GM19397 (cell line): ENCODE measurements at regions not wholly inside any gene's neighbourhood (a gene's known extent, or its start where the extent isn't known, plus 50 kb on each side); places are given as distances from the start of the nearest gene placed in this dataset.
"Not testable (repeated sequence)": the region's sequence is repeated elsewhere in the genome, so short reads cannot be mapped to it uniquely, and the experiment has no call there.

Experiments
- ATAC-seq: cut with Tn5 transposase; IDR thresholded peaks from one replicate; pipeline ENCODE4 v1.9.1; 2021; ENCODE audit warnings: mild to moderate bottlenecking, moderate library complexity; ENCODE audit not compliant: unreplicated experiment

GRCh38 chr6:81145506-81145905, 607.0 kb downstream of the TENT5A start:
- no peak for ATAC-seq

GRCh38 chr6:81144346-81144745, 608.1 kb downstream of the TENT5A start:
- ATAC-seq = no peak

DNA sequence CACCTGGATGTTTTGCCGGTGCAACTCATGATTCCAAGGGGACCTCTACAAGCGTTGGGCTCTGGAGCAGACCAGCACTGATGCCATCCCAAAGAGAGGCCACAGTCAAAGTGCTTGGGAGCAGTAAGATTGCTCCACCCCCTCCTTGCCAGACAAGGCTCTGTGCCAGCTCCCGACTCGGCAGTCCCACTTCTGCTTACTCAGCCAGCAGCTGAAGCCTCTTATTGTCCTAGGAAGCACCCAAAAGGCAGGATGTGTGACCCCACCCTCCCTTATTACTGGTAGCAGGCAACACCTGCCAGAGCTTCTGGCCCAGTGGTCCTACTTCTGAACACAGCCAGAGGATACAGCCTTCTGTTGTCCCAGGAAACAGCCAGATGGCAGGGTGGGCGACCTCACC, 614.2 kb downstream of the TENT5A start:
- no peak for ATAC-seq

DNA sequence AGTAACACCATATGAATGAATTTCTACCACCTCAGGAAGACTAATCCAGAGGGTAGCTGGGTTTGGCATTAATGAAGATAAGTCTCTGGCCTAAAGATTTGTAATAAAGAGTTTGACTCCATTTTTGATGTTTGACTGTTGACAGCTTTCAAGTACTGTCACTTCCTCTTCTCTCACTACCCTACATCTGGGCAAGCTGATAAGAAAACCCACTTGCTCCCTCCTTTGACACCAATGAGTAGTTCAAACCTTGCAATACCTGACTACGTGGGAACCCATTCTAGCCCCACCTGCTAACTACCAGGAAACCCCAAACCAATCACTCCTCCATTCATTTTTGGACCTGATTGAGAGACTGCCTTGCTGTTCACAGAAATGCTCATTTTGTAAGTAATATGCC, 621.5 kb downstream of the TENT5A start:
- ATAC-seq = no peak

- ATAC-seq = no peak
Measured at GRCh38 chr6:81130061-81130460, 622.4 kb downstream of the TENT5A start.

DNA sequence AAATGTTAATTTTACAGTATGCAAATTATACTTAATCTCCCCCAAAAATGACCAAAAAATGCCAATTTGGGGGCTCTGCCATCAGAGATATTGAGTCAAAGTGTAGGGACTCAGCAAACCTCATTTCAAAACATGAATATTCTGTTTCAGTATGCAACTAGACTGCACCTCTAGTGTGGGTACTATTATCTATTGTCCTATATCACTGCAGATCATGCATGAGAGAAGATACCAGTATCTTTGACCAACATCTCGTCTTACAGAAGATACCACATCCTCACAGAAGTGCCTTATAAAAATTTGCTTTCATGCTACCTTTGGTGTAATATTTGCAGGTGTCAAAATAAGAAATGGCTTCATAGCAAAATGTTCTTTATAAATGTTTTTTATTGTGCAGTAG, 623.8 kb downstream of the TENT5A start:
- ATAC-seq = no peak

GRCh38 chr6:81126150-81126549, 626.3 kb downstream of the TENT5A start:
- ATAC-seq = no peak

GRCh38 chr6:81120280-81120679, 632.2 kb downstream of the TENT5A start:
- no peak for ATAC-seq

DNA sequence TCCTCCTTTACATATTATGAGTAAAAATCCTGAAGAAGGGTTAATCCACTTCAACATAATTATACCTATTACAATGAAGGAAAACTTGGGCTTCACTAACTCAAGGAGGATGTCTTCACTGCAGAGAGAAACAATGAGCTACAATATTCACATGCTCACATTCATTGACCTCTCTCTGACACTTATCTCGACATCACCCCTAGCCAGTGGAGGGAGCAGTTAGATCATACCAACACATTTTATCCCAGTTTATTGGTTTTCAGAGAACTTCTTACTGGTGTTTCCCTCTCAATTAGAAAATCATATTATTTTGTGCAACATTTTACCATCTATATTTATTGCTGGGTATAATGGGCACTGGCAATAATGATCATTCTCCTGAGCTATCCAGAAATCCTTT, 646.5 kb downstream of the TENT5A start:
- no peak for ATAC-seq

DNA sequence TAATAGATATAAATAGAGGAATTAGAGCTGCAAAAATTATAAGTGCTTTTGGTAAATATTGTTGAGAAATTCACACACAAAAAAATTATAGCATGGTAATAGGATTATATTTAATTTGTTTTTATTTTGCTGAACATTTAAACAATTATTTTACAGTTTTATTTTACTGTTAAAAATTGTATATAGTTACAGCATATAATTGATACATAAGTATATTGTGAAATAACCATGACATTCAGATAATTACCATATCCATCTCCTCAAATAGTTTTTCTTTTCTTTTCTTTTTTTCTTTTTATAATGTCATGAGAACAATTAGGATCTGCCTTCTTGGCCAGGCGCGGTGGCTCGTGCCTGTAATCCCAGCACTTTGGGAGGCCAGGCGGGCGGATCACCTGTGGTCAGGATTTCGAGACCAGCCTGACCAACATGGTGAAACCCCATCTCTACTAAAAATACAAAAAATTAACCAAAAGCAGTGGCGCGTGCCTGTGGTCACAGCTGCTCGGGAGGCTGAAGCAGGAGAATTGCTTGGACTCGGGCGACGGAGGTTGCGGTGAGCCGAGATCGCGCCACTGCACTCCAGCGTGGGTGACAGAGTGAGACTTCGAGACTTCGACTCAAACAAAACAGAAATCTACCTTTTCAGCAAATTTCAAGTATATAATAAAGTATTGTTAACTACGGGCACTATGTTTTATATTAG, 654.2 kb downstream of the TENT5A start:
- ATAC-seq = no peak

DNA sequence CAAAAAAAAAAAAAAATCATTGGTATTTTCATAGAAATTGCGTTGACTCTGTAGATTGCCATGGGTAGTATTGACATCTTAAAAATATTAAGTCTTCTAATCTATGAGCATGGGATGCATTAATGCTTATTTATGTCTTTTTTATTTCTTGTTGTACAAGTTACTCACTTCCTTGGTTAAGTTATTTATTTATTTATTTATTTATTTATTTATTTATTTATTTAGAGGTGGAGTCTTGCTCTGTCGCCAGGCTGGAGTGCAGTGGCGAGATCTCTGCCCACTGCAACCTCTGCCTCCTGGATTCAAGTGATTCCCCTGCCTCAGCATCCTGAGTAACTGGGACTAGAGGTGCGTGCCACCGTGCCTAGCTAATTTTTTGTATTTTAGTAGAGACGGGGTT, 656.0 kb downstream of the TENT5A start:
- not testable (repeated sequence) for ATAC-seq

GRCh38 chr6:81093051-81093450, 659.4 kb downstream of the TENT5A start:
- ATAC-seq = no peak

DNA sequence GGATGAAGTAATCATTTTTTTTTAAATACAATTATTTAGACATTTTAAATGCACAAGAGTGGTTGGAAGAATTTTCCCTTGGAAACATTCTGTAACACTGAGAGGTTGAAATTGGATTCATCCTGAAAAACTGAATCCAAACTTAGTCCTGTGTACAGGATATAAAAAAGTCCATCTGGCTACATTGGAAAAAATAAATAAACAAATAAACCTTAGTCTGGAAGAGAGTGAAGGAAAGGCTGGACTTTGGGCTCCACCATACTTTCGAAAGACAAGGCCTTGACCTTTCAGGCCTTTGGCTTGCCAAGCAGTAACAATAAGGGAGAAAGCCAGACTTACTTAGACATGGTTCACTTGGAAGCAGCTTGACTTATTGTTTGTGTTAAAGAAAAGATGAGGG, 664.3 kb downstream of the TENT5A start:
- no peak for ATAC-seq

DNA sequence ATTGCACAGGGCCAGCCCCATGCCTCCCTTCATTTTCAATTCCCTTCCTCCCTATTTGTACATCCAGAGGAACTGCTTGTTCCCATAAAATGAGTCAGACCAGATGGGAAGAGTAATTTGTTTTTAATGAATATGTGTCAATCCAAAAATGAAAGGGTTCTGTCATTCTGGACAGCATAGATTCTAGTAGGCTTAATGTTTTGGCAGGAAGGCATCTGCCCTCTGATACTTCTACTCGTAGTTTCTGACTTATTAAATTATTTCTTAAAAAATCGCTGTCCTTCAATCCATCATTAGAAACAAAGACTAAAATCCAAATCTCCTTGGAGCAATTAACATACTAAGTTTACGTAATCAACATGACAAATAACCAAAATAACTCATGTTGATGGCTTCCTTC, 665.5 kb downstream of the TENT5A start:
- ATAC-seq = no peak

DNA sequence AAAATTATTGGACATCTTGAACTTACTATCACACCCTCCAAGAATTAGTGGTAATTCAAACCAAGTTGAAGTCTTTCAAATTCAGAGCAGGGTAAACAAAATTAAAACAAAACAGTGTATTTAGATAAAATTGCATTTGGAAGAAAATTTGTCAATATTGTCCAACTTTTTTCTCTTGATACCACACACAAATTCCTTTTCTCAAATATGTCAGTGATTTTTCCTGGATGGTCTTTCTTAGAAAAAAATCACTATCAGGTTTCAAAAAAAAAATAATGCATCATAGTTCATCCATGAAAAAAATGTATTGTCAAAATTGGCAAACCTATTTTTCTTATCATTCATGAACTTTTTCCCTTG, 667.1 kb downstream of the TENT5A start:
- no peak for ATAC-seq

- no peak for ATAC-seq
Measured at GRCh38 chr6:81084776-81085430, 667.6 kb downstream of the TENT5A start.

DNA sequence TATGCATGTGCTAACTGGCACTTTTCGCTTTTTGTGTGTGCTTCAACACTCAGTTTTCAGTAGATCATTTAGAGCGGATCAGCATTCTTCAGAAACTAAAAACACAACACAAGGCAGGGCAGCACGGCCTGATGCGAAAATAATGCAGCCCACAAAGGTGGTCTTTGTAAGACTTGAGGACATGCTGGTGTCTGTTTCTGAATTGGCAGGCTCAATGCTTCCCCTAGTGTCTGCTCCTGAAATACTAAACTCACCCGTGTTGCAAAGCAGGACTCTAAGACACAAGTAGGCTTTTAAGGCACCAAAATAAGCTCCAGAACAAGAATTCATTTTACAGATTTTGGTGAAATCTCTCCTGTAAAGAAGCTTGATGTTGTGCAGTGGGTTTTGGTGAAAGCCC, 676.5 kb downstream of the TENT5A start:
- ATAC-seq = no peak

DNA sequence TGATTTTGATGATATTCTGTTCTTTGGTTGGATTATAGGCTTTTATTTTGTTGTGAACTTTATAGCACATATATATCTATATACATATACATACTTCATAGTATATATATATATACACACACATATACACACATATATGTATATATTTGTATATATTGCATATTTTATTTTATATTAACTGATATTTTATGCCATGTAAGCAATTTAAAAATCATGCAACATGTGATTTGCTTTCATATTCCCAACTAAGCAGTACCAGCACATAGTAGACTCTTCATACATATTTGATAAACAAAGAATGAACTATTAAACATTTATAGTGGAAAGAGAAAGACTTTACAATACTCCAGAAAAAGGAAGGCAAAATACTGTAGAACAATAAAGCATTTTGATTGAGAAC, 679.2 kb downstream of the TENT5A start:
- no peak for ATAC-seq

- ATAC-seq = no peak
Measured at GRCh38 chr6:81071121-81071520, 681.4 kb downstream of the TENT5A start.

GRCh38 chr6:81067057-81067456, 685.4 kb downstream of the TENT5A start:
- ATAC-seq = no peak

- no peak for ATAC-seq
Measured at GRCh38 chr6:81063891-81064290, 688.6 kb downstream of the TENT5A start.

DNA sequence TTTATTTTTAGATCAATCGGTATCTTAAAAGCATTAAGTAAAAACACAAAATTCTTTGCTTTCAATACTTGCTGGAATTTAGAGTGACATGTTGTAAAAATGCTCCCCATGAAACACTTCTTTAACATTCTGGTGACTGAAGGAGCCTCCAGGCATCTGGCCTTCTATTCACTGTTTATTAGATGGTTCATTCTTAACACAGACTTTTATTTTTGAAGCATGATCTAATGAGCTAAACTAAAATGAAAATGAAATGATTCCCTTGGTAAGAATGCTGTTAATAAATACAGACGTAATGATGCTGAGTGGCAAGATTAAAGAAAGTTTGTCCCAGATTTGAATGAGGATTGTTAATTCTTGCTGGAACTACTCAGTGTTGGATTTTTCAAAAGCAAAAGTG, 698.4 kb downstream of the TENT5A start:
- no peak for ATAC-seq

GRCh38 chr6:81051952-81052351, 700.5 kb downstream of the TENT5A start:
- ATAC-seq = no peak
